Smooth muscle cell (in vitro differentiated cells): ENCODE measurements at regions not wholly inside any gene's neighbourhood (a gene's known extent, or its start where the extent isn't known, plus 50 kb on each side); places are given as distances from the start of the nearest gene placed in this dataset.

Experiments
- DNase-seq: peaks from one replicate; lab custom pipeline; 2025; ENCODE audit not compliant: unreplicated experiment; lab: John Stamatoyannopoulos, UW
- H2AFZ ChIP-seq: fragments of 200-600 bp; sonication (generic); 2 replicates; pipeline ENCODE4 v1.6.0; 2016; ENCODE audit warnings: antibody characterized with exemption, low read depth, mild to moderate bottlenecking
- H3F3A ChIP-seq: fragments of 200-600 bp; sonication (generic); 2 replicates; pipeline ENCODE4 v1.6.0; 2017; ENCODE audit warnings: antibody characterized with exemption, low read depth
- H3K27ac ChIP-seq: fragments of 200-600 bp; sonication (generic); 2 replicates; pipeline ENCODE4 v1.5.1; 2016; ENCODE audit warnings: low read depth, mild to moderate bottlenecking
- H3K27me3 ChIP-seq: fragments of 200-600 bp; sonication (generic); 2 replicates; pipeline ENCODE4 v1.6.1; 2016; ENCODE audit warnings: low read depth, mild to moderate bottlenecking
- H3K36me3 ChIP-seq: fragments of 200-600 bp; sonication (generic); 2 replicates; pipeline ENCODE4 v1.5.1; 2016; ENCODE audit warnings: low read depth
- H3K4me1 ChIP-seq: fragments of 200-600 bp; sonication (generic); 2 replicates; pipeline ENCODE4 v1.5.1; 2016; ENCODE audit warnings: low read depth
- H3K4me2 ChIP-seq: fragments of 200-600 bp; sonication (generic); 2 replicates; pipeline ENCODE4 v1.6.0; 2016; ENCODE audit warnings: mild to moderate bottlenecking
- H3K4me3 ChIP-seq: fragments of 200-600 bp; sonication (generic); 2 replicates; pipeline ENCODE4 v1.5.1; 2016; ENCODE audit warnings: mild to moderate bottlenecking
- H3K79me2 ChIP-seq: fragments of 200-600 bp; sonication (generic); 2 replicates; pipeline ENCODE4 v1.6.0; 2016; ENCODE audit warnings: low read depth, mild to moderate bottlenecking
- H3K9ac ChIP-seq: fragments of 200-600 bp; sonication (generic); 2 replicates; pipeline ENCODE4 v1.6.0; 2016; ENCODE audit warnings: low read depth
- H3K9me3 ChIP-seq: fragments of 200-600 bp; sonication (generic); replicated peaks from 2 replicates; pipeline ENCODE4 v1.5.1; 2016; ENCODE audit warnings: low read depth
- H4K20me1 ChIP-seq: fragments of 200-600 bp; sonication (generic); 2 replicates; pipeline ENCODE4 v1.6.0; 2016; ENCODE audit warnings: low read depth
- WGBS: methylation state at CpG from one replicate; pipeline ENCODE4 v1.1.7; 2016; ENCODE audit warnings: low lambda C conversion rate; 5-methylcytosine and 5-hydroxymethylcytosine counted together
- TF ChIP-seq, protein P1 (sequence below): fragments of 200-600 bp; sonication (generic); IDR thresholded peaks from 2 replicates; pipeline ENCODE4 v1.5.1; 2017; ENCODE audit warnings: borderline replicate concordance, mild to moderate bottlenecking, antibody characterized with exemption; ENCODE audit not compliant: insufficient read depth, poor library complexity, severe bottlenecking

DNA sequence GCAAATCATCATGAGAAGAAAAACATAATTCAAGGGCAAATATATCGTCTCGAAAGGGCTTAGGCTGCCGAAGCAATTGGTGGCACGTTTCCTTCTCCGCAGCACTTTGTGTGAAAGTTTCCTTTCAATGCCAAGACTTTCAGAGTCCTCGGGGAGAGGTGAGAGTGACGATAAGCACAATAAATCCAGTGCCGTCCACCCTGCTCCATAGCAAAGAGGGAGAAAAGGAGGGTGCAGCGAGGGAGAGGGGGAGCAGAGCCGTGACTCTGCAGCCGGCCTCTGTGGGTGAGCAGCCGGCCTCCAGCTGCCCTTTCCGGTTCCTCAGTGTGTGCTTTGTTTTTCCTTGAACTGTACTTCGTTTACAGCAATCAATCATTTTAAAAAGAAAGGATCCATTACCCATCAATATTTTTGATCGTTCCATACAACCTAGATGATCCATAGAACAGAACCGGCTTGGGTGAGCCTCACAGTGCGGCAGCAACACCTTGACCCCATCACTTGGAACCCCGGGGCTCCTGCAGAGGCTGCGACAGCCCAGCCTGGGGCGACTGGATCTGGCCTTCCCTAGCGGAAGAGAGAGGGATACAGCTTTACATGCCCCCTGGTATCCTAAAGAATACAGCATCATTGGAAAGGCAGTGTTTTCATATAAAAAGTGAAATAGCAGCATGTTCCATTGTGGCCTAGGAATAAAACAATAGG lies 247.0 kb upstream of the IRX4 start:
- no peak overlapping the region for H2AFZ ChIP-seq
- 89% methylated on average over 21 of the region's 21 CpGs for WGBS

DNA sequence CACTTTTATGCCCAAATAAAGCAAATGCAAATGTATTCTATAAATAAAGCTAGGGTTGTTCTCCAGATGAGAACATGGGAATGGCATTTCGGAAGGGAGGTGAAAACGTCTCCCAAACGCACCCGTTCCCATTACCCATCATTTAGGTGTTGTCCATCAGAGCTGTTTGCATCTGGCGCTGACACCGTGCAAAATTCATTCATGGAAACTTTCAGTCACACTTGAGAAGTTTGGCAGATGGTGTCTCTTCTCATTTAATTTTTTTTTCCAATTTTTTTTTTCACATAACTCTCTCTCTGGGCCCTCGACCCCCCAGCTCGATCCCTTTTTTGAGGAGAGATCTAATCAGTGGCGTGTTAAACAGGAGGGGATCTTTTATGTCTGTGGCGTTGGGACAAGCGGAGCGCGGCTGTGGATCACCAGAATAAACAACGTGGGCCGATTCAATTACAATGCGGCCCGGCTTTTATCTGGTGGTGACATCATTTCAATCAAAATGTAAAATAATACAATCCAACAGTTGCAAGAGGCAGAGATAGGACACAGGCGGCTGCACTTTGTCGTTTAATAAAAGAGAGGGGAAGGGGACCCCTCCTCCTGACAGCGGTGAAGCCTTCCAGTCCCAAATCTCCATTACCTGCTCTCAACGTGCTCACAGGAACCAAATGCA lies 246.1 kb upstream of the IRX4 start:
- no peaks in the 10 kb centered on the region for H3K9me3 ChIP-seq
- no peak overlapping the region for H3K4me2 ChIP-seq
- TF ChIP-seq, protein P1, sequence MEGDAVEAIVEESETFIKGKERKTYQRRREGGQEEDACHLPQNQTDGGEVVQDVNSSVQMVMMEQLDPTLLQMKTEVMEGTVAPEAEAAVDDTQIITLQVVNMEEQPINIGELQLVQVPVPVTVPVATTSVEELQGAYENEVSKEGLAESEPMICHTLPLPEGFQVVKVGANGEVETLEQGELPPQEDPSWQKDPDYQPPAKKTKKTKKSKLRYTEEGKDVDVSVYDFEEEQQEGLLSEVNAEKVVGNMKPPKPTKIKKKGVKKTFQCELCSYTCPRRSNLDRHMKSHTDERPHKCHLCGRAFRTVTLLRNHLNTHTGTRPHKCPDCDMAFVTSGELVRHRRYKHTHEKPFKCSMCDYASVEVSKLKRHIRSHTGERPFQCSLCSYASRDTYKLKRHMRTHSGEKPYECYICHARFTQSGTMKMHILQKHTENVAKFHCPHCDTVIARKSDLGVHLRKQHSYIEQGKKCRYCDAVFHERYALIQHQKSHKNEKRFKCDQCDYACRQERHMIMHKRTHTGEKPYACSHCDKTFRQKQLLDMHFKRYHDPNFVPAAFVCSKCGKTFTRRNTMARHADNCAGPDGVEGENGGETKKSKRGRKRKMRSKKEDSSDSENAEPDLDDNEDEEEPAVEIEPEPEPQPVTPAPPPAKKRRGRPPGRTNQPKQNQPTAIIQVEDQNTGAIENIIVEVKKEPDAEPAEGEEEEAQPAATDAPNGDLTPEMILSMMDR = no peak
- no peak overlapping the region for H3K9ac ChIP-seq
- no peak for DNase-seq
- 86% methylated on average over 21 of the region's 21 CpGs for WGBS
- H2AFZ ChIP-seq = no peak overlapping the region
- H3K4me1 ChIP-seq = no peaks in the 10 kb centered on the region
- no peaks in the 10 kb centered on the region for H3K27me3 ChIP-seq
- no peaks in the 10 kb centered on the region for H3F3A ChIP-seq
- no peak overlapping the region for H3K27ac ChIP-seq
- no peaks in the 10 kb centered on the region for H3K36me3 ChIP-seq
- no peak overlapping the region for H3K4me3 ChIP-seq
- H4K20me1 ChIP-seq = no peaks in the 10 kb centered on the region
- H3K79me2 ChIP-seq = no peaks in the 10 kb centered on the region

More for the DNA sequence above, 247.0 kb upstream of the IRX4 start:
- Histone ChIP-seq H3K9me3 (no peaks in the 10 kb centered on the region), H4K20me1 (no peaks in the 10 kb centered on the region), H3K27ac (no peak overlapping the region), H3K36me3 (no peaks in the 10 kb centered on the region), H3K27me3 (no peaks in the 10 kb centered on the region), H3K9ac (no peak overlapping the region), H3K79me2 (no peaks in the 10 kb centered on the region), H3F3A (no peaks in the 10 kb centered on the region), H3K4me3 (no peak overlapping the region), H3K4me2 (no peak overlapping the region), H3K4me1 (no peaks in the 10 kb centered on the region)
- TF ChIP-seq, protein P1 = no peak
- DNase-seq = no peak

DNA sequence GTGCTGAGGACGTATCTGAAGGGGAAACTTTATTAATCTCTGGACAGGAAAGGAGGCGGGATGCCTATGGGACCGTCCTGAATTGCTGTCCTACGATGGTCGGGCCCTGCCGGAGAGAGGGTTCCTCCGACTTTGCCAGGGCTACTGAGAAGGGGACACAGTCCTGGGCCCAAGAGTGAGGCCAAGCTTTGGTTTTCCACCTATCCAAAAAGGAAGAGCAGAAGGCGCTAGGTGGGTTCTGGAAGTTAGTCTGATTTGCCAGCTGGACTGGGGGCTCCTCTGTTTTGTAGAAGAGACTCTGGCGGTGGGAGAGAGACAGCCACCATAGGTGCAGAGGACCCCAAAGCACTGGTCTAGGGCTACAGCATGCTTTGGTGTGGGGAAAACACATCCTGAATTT lies 243.8 kb upstream of the IRX4 start:
- Histone ChIP-seq H3K9ac (no peak overlapping the region), H3K9me3 (no peaks in the 10 kb centered on the region), H3K27me3 (no peaks in the 10 kb centered on the region), H3F3A (no peaks in the 10 kb centered on the region), H3K79me2 (no peaks in the 10 kb centered on the region), H3K4me1 (no peaks in the 10 kb centered on the region), H2AFZ (no peak overlapping the region), H3K27ac (no peak overlapping the region), H4K20me1 (no peaks in the 10 kb centered on the region), H3K4me3 (no peak overlapping the region), H3K4me2 (no peak overlapping the region), H3K36me3 (no peaks in the 10 kb centered on the region)
- 82% methylated on average over 9 of the region's 9 CpGs for WGBS
- TF ChIP-seq, protein P1 = no peak
- no peak for DNase-seq
